ENCODE measurements at regions not wholly inside any gene's neighbourhood (a gene's known extent, or its start where the extent isn't known, plus 50 kb on each side); places are given as distances from the start of the nearest gene placed in this dataset.

DNA sequence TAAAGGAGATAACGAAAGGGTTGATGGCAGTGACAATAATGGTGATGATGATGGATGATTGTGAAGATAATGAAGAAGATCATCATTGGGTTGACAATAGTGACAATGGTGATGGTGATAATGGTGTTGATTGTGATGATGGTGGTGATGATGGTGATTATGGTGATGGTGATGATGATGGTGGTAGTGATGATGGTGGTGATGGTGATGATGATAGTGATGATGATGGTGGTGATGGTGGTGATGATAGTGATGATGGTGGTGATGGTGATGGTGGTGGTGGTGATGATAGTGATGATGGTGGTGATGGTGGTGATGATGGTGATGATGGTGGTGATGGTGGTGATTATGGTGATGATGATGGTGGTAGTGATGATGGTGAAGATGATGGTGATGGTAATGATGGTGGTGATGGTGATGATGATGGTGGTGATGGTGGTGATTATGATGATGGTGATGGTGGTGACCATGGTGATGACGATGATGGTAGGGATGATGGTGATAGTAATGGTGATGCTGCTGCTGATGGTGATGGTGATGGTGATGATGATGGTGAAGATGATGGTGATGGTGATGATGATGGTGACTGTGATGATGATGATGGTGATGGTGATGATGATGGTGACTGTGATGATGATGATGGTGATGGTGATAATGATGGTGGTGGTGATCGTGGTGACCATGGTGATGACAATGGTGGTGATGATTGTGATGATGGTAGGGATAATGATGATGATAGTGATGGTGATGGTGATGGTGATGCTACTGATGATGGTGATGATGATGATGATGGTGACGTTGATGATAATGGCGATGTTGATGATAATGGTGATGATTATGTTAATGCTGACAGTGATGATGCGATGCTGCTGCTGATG lies 61.6 kb upstream of the NKX1-1 start:
- WGBS: 82% methylated on average over 6 of the region's 6 CpGs
- H3K4me1 ChIP-seq (ENCODE audit: insufficient read depth, low read length): no peaks in the 10 kb centered on the region
- H3K9me3 ChIP-seq (ENCODE audit: insufficient read depth, low read depth, low read length): no peaks in the 10 kb centered on the region
- H3K36me3 ChIP-seq (ENCODE audit: insufficient read depth, low read length): no peaks in the 10 kb centered on the region
- H3K4me3 ChIP-seq (ENCODE audit: low read length): no peak overlapping the region
- H3K27me3 ChIP-seq (ENCODE audit: insufficient read depth, low read length): peaks cover 22% of the 10 kb centered on the region
- H3K9ac ChIP-seq (ENCODE audit: low read depth, low read length): no peak overlapping the region
- H3K27ac ChIP-seq (ENCODE audit: low read depth, low read length): no peak overlapping the region

DNA sequence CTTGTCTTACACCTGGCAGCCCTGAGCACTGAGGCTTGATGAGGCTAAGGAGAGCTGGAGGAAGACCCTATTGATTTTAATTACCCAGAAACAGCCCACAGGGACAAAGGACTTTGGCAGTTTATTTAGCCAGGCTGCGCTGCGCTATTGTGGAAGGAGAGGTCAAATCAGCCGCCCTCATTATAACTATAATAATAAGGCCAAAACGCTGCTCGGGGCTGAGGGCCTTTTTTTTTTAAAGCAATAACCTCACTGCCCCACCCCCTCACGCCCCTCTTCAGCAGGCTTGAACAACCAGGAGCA lies 60.6 kb upstream of the NKX1-1 start:
- peaks cover 13% of the 10 kb centered on the region for H3K27me3 ChIP-seq (ENCODE audit: insufficient read depth, low read length)
- no peak overlapping the region for H3K4me3 ChIP-seq (ENCODE audit: low read length)
- no peaks in the 10 kb centered on the region for H3K4me1 ChIP-seq (ENCODE audit: insufficient read depth, low read length)

DNA sequence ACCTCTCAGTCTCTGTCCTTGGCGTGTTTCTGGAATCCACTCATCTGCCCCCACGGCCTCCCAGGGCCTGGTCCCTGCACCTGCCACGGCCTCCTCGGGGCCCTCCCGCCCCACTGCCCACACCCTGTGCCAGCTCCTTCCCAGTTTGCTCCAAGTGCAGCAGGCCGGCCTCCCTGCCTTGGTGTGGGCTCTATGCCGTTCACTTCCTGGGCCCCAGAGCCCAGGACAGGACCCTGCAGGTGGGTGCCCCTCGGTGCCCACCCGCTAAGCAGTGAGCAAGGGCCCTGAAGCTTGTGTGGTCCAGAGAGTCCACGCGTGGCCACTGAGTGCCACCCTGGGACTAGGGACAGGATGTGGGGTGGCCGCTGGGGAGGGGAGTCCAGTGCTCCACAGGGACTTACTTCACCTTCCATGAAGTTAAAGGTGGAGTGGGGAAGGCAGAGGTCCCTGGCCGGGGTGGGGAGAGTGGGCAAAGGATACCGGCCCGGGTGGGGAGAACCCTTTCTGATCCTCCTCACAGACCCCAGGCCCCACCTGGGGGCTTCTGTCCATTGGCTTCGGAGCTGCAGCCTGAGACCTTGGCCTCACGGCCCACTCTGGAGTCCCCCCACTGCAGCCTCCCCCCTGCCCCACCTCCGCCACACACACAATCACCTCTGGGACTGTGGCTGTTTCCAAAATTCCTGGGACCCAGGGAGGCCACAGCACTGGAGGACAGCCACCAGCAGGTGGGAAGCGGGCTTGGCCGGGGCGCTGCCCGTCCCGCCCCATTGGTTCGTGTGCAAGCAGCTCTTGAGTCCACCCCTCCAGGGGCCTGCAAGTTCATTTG lies 60.0 kb upstream of the NKX1-1 start:
- Histone ChIP-seq H3K27me3 (ENCODE audit: insufficient read depth, low read length) (peaks cover 12% of the 10 kb centered on the region), H3K4me3 (ENCODE audit: low read length) (no peak overlapping the region), H3K36me3 (ENCODE audit: insufficient read depth, low read length) (no peaks in the 10 kb centered on the region), H3K9ac (ENCODE audit: low read depth, low read length) (no peak overlapping the region), H3K9me3 (ENCODE audit: insufficient read depth, low read depth, low read length) (no peaks in the 10 kb centered on the region), H3K4me1 (ENCODE audit: insufficient read depth, low read length) (no peaks in the 10 kb centered on the region), H3K27ac (ENCODE audit: low read depth, low read length) (no peak overlapping the region)
- WGBS: 85% methylated on average over 23 of the region's 24 CpGs

More for the DNA sequence above, 60.6 kb upstream of the NKX1-1 start:
- H3K27ac ChIP-seq (ENCODE audit: low read depth, low read length): no peak overlapping the region
- H3K9me3 ChIP-seq (ENCODE audit: insufficient read depth, low read depth, low read length): no peaks in the 10 kb centered on the region
- H3K9ac ChIP-seq (ENCODE audit: low read depth, low read length): no peak overlapping the region
- WGBS: 89% methylated on average over 6 of the region's 6 CpGs
- no peaks in the 10 kb centered on the region for H3K36me3 ChIP-seq (ENCODE audit: insufficient read depth, low read length)

DNA sequence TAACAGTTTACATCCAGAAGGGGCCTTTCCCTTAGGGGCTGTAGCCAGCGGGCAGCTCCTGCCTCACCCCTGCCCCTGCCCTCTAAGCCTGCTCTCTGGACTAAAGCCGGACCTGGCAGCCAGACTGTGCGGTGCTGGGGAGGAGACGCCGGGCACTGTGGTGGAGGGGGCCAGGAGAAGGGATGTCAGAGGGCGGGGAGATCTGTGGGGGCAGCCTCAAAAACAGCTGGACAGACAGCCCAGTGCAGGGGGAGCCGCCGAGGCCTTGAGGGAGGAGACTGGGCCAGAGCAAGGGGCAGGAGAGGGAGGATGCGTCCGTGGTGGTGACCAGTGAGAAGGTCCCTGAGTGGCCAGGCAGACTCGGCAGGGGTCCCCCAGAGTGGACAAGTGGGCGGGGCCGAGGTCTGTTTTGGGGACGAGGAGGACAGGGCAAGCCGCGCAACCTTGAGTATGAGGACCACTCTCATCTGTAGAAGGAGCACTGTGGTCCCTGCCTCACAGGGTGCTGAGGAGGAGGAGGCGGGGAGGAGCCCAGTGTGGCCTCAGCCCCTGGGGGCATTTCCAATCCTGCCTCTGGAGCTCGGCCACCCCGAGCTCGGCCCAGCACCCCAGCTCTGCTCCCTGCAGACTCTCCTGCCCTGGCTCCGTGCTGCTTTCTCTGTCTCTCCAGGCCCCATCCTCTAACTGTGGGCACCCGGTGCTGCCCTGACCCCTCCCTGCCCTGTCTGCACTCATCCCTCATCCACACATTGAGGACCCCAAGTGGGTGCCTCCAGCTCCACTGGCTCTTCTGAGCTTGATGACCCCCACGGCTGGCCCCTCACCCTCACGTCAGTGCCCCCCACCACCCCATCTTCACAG lies 59.2 kb upstream of the NKX1-1 start:
- Histone ChIP-seq H3K4me1 (ENCODE audit: insufficient read depth, low read length) (no peaks in the 10 kb centered on the region), H3K27me3 (ENCODE audit: insufficient read depth, low read length) (peaks cover 8% of the 10 kb centered on the region), H3K36me3 (ENCODE audit: insufficient read depth, low read length) (no peaks in the 10 kb centered on the region), H3K27ac (ENCODE audit: low read depth, low read length) (no peak overlapping the region), H3K4me3 (ENCODE audit: low read length) (no peak overlapping the region), H3K9ac (ENCODE audit: low read depth, low read length) (no peak overlapping the region), H3K9me3 (ENCODE audit: insufficient read depth, low read depth, low read length) (no peaks in the 10 kb centered on the region)
- WGBS: 91% methylated on average over 24 of the region's 24 CpGs

DNA sequence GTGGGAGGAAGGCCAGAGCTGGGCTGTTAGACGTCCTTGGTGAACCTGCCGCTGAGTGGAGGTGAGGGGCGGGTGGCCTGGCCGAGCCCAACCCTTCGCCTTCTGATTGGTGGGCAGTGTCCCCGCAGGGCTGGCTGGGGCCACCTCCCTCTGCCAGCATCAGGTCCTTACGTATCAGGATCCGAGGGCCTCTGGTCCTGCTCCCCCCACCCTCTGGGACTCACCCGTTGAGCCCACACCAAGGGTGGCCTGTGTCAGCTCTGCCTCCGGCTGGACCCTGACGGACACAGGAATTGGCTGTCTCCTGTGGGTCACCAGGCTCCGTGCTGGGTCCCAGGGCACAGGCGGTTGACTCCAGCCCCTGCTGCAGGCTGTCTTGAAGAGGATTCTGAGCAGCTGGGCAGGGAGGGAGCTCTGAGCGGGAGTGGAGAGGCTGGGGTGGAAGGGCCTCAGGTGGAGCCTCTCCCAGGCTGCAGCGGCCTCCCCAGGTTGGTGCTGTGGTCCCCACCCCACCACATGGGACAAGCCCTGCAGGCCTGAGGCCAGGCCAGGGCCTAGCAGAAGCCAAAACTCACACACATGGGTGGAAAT lies 58.4 kb upstream of the NKX1-1 start:
- Histone ChIP-seq H3K4me1 (ENCODE audit: insufficient read depth, low read length) (no peaks in the 10 kb centered on the region), H3K4me3 (ENCODE audit: low read length) (no peak overlapping the region), H3K36me3 (ENCODE audit: insufficient read depth, low read length) (no peaks in the 10 kb centered on the region), H3K9ac (ENCODE audit: low read depth, low read length) (no peak overlapping the region), H3K9me3 (ENCODE audit: insufficient read depth, low read depth, low read length) (no peaks in the 10 kb centered on the region), H3K27me3 (ENCODE audit: insufficient read depth, low read length) (peaks cover 12% of the 10 kb centered on the region), H3K27ac (ENCODE audit: low read depth, low read length) (no peak overlapping the region)
- WGBS: 79% methylated on average over 15 of the region's 15 CpGs

DNA sequence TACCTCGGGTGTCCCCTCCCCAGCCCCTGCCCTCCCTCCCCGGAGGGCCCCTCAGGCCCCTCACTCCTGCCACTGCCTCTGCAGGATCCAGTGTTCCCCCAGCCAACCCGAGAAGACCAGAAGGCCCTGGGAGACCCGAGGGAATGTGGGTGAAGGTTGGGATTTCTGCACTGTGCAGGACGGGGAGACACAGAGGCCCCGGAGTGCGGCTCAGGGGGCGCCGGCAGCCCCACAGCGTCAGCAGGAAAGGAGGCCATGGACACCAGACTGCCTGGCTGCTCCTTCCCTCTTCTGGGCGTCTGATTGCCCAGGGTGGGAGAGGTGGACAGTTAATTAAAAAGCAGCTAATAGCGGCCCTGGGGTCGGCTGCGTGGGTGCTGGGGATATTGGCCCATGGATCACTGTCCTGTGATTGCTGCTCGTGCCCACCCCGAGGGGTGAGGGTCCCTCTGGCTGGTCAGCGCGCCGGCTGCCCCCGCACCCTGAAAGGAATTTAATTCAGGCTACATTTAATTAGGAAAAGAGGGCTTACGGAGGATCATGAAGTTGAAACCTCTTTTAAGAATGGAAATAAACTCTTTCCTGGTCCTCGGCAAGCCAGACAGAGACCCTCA lies 57.8 kb upstream of the NKX1-1 start:
- Histone ChIP-seq H3K27ac (ENCODE audit: low read depth, low read length) (no peak overlapping the region), H3K4me3 (ENCODE audit: low read length) (no peak overlapping the region), H3K9me3 (ENCODE audit: insufficient read depth, low read depth, low read length) (no peaks in the 10 kb centered on the region), H3K27me3 (ENCODE audit: insufficient read depth, low read length) (peaks cover 18% of the 10 kb centered on the region), H3K36me3 (ENCODE audit: insufficient read depth, low read length) (no peaks in the 10 kb centered on the region), H3K4me1 (ENCODE audit: insufficient read depth, low read length) (no peaks in the 10 kb centered on the region), H3K9ac (ENCODE audit: low read depth, low read length) (no peak overlapping the region)
- WGBS: 91% methylated on average over 22 of the region's 22 CpGs

DNA sequence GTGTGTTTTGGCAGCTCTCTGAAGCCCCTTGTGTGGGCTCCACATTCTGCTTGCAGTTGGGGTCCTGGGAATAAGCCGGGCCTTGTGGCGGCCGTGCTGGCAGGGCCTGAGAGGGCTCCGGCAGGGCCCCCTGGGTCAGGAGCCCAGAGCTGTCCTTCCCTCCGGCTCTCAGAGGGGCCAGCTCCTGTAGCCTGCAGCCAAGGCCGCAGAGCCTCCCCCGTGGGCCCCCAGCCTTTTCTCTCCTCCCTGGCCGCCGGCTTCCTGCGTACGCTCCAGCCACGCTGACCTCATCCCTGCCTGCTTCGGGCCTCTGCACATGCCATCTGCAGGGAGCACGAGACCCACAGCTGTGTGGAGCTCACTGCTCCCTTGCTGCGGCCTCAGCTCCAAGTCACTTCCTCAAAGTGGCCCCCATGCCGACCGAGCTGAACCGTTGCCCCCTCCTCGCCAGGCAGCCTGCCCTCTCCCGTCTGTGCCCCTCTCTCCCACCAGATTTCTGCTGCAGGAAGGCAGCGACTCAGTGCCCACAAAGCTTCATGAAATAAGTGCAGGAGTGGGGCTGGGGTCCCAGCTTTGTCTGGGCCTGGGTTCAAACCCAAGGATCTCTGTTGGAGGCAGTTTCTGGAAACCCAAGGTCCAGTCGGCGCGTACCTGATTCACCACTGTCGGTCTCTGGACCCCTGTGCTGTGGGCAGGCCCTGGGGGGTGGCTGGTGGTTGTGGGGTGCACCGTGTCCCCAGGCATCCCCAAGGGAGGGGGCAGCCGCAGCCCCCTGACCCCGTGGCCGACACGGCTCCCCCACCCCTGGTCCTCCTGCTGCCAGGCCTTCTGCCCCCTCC lies 57.1 kb upstream of the NKX1-1 start:
- peaks cover 6% of the 10 kb centered on the region; the same call in 1 of the 2 replicates for H3K4me1 ChIP-seq (ENCODE audit: insufficient read depth, low read length)
- H3K27ac ChIP-seq (ENCODE audit: low read depth, low read length): no peak overlapping the region
- H3K4me3 ChIP-seq (ENCODE audit: low read length): no peak overlapping the region
- WGBS: 86% methylated on average over 29 of the region's 30 CpGs
- 0 out of 2 replicates have a peak overlapping the region, but pooled peaks have one; percentile 7 for H3K9ac ChIP-seq (ENCODE audit: low read depth, low read length)
- H3K9me3 ChIP-seq (ENCODE audit: insufficient read depth, low read depth, low read length): no peaks in the 10 kb centered on the region
- no peaks in the 10 kb centered on the region for H3K36me3 ChIP-seq (ENCODE audit: insufficient read depth, low read length)
- peaks cover 25% of the 10 kb centered on the region for H3K27me3 ChIP-seq (ENCODE audit: insufficient read depth, low read length)

DNA sequence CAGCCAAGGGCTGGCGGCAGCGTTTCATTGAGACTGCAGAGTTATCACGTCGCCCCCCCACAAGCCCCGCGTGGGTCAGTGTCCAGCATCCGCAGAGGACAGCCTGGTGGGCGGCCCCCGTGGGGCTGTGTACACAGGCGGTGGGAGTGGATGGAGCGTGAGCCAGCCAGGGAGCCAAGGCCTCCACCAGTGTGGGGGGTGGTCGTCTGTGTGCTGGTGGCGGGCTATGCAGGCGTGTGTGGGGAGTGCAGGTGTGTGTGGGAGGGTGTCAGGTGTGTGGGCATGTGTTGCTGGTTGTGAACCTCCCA lies 56.5 kb upstream of the NKX1-1 start:
- Histone ChIP-seq H3K27me3 (ENCODE audit: insufficient read depth, low read length) (peaks cover 31% of the 10 kb centered on the region), H3K4me1 (ENCODE audit: insufficient read depth, low read length) (peaks cover 6% of the 10 kb centered on the region; the same call in 1 of the 2 replicates), H3K9ac (ENCODE audit: low read depth, low read length) (0 out of 2 replicates have a peak overlapping the region, but pooled peaks have one; percentile 7), H3K4me3 (ENCODE audit: low read length) (no peak overlapping the region), H3K9me3 (ENCODE audit: insufficient read depth, low read depth, low read length) (no peaks in the 10 kb centered on the region), H3K36me3 (ENCODE audit: insufficient read depth, low read length) (no peaks in the 10 kb centered on the region), H3K27ac (ENCODE audit: low read depth, low read length) (no peak overlapping the region)
- WGBS: 88% methylated on average over 14 of the region's 14 CpGs

DNA sequence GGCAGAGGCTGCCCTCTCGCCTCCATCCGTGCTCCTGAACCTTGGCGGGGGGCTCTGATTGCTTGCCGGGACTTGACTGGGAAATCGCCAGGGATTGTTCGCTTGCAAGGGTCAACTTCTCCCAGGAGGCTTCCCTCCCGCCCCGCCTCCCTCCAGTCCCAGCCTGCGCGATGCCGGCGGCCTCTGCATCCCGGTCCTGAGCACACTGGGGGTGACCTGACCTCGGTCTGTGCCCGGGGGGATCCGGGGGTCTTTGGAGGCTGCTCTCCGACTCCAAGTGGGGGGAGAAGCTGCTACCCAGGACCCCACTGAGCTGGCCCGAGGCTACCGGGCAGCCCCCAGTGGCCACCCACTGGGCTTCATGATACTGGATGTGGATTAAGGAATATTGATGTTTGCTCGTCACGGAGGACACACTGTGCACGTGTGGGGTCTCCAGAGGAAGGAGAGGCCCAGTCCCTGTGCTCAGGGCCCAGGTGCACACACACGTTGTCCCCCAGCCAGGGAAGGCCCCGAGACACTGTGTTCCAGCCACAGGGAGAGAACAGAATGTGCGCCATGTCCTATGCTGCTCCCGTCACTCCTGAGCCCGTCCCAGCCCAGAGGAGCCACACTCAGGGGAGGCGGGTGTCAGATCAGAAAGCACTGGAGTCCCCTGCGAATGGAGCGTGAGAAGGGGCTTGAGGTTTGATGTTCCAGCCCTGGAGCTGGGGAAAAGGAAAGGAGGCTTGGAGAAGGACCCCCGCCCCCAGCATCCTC lies 55.9 kb upstream of the NKX1-1 start:
- Histone ChIP-seq H3K9ac (ENCODE audit: low read depth, low read length) (no peak overlapping the region), H3K27me3 (ENCODE audit: insufficient read depth, low read length) (peaks cover 36% of the 10 kb centered on the region), H3K27ac (ENCODE audit: low read depth, low read length) (no peak overlapping the region), H3K4me1 (ENCODE audit: insufficient read depth, low read length) (peaks cover 6% of the 10 kb centered on the region; the same call in 1 of the 2 replicates), H3K4me3 (ENCODE audit: low read length) (no peak overlapping the region), H3K9me3 (ENCODE audit: insufficient read depth, low read depth, low read length) (no peaks in the 10 kb centered on the region), H3K36me3 (ENCODE audit: insufficient read depth, low read length) (no peaks in the 10 kb centered on the region)
- 48% methylated on average over 31 of the region's 31 CpGs for WGBS

Measured in HUES64 (cell line).